CD4-positive, alpha-beta T cell treated with Interleukin-4 for 1 hour (primary cell): ENCODE measurements at regions not wholly inside any gene's neighbourhood (a gene's known extent, or its start where the extent isn't known, plus 50 kb on each side); places are given as distances from the start of the nearest gene placed in this dataset.
"Not testable (repeated sequence)": the region's sequence is repeated elsewhere in the genome, so short reads cannot be mapped to it uniquely, and the experiment has no call there.

Experiments
- DNase-seq, 2 donors: peaks; one replicate each; pipeline ENCODE4 v3.0.0-alpha.2; 2020 to 2022

DNA sequence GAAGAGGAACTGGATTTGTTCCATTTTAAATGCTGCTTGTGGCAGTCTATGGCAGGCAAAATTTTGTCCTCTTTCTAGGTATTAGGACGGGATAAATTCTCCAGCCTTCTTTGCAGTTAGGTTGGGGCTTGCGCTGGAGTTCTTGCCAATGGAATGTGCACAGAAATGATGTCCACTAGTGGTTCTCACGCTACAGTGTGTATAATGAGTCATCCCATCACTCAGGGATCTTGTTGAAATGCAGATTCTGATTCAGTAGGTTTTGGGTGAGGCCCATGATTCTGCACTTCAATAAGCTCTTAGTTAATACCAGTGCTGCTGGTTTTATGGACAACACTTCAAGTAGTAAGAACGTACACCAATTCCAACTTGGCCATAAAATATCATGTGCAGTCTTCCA is 317.6 kb upstream of the KLF4 start:
- DNase-seq = no peak

DNA sequence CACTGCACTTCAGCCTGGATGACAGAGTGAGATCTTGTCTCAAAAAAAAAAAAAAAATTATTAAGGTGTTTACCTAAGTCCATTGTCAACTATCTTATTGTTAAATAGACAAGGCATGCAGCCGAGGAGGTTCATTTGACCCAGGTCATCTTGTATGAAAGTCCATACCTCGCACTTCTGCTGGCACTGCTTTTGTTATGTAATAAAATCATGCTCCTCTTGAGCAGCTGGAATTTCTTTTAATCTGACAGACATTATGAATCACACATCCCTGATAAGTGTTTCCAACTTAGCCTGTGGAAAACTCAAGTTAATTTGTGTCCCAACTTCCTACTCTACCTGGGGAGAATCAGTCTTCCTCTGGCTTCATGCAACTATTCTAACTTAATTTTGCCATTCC is 315.6 kb upstream of the KLF4 start:
- no peak for DNase-seq

DNA sequence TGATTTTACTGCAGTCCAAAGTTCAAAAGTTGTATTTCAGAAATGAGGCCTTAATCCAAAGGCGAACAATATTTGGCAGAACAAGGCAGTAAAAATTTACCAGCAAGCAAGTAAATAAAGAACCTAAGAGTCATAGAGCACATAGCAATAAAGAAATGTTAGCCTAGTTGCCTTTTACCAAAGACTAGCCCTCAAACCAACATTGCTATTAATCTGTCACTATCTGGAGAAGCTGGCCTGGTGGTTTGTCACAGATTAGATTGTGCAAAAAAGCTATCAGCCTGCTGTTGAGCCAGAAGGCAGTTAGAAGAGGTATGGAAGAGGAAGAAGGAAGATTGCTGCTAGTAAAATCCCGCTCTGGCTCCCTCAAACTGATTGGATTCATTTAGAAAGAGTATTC is 304.7 kb upstream of the KLF4 start:
- no peak for DNase-seq

DNA sequence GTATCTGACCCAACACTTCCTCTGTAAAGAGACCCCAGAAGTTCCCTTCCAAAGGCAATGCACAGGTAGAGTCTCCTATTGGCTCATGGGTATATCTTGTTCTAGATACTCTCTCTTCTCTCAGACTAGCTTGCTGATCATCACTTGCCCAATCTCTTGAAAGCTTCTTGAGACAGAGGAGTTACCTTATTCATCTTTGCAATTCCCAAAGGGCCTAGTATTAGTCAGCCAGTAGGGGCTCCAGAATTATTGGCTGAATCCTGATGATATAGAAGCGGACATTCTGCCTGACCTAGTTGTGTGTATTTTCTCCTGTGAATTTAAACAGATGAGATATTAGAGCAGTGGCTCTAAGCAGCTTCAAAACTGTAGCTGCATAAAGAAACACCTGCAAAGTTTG is 304.0 kb upstream of the KLF4 start:
- DNase-seq = no peak

DNA sequence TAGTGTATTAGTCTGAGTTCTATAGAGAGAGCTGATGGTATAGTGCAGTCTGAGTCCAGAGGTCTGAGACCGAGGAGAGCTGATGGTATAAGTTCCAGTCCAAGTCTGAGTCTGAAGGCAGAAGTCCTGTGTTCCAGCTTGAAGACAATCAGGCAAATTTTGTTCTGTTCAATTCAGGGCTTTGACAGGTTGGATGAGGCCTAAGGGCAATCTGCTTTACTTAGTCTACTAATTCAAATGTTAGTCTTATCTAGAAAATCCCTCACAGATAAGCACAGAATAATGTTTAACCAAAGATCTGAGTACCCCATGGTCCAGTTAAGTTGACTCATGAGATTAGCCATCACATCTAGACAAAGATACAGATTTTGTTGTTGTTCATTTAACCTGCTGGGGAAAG is 303.0 kb upstream of the KLF4 start:
- DNase-seq = no peak

DNA sequence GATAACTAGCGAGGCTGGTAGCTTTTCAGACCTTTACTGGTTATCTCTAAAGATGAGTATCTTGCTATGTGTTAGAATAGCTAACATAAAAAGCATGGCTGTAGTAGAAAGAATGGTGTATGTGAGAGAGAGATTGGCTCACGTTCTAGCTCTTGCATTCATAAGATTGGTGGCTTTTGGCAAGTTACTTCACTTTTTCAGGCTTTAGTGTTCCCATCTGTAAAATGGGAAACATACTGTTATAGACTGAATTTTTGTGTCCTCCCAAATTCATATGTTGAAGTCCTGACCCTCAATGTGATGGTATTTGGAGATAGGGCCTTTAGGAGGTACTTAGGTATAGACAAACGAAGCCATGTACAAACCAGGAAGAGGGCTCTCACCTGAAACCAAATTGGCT is 302.4 kb upstream of the KLF4 start:
- no peak for DNase-seq

DNA sequence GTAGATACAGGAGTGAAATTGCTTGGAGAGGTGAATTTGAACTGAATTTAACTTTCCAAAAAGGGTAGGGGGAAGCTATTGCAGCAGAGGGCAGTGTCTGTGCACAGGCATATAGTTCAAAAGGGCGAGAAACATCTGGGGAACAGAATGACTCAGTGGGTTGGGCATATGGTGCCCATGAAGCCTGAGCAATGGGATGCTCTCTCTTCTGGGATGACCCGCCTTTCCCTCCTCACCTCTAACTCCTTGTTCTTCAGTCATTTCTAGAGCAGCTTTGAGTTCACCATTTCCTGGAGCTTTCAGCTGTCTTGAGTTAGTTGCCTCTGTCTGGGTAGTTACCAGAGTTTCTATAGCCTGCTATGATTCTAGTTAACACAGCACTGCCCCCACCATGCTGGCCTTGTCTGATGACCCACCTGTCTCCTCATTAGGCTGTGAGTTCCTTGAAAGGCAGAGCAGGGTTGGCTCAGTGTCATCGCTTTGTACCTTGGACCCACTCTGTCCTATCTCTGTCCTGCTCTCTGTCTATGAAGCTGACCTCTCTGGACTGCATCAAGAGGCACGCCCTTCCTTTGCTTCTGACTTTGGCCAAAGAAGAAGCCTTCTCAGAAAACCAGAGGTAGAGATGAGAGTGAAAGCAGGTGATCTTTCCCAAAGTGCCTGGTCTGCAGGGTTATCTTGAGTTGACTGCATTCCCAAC is 299.6 kb upstream of the KLF4 start:
- DNase-seq = no peak

DNA sequence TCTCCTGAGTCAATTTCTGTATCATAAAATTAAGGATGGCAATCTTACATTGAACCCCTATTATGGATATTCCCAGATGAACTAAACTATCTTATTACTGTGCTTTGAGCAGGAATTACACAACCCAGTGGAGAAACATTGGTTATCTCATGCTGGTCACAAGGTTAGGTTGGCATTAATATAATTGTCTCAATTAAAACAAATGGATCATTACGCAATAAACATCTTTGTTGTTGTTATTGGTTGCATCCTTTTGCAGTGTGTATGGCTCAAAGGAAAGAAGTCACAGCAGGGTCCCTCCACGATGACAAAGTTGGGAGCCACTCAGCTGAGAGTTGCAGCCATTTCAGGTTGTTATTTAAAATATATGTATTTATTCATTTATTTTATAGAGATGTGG is 297.0 kb upstream of the KLF4 start:
- no peak for DNase-seq

DNA sequence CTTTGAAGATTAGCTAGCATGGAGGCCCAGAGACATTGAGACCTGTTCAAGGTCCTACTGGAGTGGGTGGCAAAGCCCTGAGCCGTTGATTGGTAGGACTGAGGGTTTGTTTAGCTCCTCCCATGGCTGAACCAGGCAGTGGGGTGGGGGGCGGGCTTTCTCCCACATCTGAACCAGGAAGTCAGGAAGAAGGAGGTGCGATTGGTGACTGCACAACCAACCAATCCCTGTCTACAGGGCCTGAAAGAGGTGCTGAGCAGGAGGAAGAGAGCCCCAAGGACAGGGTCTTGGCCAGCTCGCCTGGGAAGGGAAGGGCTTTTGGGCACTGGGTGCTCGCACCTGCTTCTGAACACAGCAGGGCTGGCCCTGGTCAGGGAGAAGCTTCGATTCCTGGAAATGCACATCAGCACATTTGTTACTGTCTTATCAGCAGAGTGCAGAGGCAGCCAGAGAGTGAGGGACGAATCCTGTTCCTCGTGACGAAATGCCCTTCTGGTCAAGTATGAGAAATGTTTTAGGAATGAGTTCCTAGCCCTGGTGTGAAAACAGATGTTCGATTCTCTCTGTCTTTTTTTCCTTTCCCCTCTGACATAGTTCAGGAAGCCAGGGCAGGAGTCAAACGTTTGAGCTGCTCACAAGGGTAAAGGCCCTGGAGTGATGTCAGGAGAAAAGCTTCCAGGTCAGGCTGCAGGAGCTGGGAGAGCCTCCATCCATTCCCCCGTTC is 294.8 kb upstream of the KLF4 start:
- no peak for DNase-seq

DNA sequence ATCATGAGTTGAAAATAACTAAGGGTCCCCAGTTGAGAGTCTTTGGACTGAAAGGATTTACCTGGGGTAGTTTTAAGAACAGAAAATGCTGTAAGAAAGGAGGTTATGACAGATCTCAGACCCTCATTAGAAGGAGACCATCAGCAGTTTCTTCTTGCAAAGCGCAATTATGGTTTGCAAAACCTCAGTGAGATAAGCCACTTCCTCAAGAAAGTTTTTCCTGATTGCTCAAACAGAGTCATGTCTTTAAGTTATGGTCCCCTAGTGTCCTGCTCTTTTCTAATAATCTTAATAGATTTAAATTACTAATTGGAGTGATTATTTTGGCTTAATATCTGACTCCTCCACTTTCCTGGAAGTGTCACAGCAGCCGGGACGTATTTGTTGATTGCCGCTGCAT is 293.2 kb upstream of the KLF4 start:
- DNase-seq = no peak

DNA sequence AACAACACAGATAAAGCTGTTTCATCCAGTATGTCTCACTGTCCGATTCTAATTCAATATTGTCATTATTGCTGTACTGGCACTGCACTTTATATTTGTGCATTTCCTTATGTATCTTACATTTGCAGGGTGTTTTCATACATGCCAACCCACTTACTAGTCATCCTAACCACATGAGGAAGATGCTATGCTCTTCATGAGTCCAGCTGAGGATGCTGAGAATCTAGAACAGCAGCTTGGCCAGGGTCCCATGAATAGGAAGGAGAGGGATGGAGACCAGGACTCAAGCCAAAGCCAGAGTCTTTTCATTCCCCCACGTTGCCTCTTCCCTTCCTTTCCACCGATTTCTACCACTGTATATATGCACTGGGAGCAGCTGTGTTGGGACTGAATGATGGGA is 292.8 kb upstream of the KLF4 start:
- no peak for DNase-seq

DNA sequence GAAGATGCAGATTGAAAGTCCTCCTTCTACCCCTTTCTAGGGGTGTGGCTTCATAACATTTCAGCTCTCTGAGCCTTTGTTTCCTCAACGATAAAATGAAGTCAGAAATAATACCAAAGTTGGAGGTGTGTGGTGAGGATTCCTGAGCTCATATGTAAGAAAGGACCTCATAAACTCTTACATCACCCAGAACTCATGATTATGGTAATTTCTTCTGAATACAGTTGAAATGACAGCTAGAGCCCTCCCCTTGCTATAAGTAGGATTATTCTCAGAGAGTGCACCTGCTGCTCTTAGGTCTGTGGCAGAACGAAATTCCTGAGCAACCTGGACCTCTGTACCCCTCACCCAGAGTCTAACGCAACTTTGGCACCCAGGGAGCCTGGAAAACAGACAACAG is 291.4 kb upstream of the KLF4 start:
- DNase-seq = no peak

DNA sequence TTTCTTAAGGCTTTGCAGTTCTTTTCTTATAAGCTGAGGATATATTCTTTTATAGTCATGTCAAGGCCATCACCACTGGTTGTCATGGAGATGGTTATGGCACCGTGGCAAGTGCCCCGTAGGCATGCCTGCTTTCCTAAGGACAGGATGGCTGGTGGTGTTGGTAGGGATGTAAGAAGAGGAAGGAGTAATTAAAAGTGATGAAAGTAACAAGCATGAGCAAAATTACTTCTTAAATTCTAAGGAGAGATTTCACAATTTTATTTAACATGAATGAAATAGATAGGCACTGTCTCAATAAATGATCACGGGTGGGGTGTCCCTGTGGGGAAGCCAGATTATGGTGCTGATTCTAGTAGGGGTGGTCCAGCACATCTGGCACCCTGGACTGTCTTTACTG is 290.2 kb upstream of the KLF4 start:
- no peak for DNase-seq

DNA sequence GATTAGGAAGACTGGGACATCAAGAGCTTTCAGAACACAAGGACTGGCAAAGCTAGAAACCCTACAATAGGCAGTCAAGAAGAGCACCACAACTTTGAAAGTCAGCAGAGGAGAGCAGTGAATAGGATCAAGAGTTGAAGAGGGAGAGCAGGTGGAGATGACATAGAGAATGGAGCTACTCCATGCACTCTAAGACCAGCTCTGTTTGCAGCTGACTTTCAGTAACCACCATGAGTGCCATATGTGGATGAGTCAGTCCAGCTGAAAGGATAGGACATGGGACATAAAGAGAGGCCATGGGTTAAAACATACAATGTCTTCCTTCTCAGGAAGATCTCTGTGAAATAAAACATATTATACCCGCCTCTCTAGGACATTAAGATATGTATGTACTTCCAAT is 289.1 kb upstream of the KLF4 start:
- no peak for DNase-seq

DNA sequence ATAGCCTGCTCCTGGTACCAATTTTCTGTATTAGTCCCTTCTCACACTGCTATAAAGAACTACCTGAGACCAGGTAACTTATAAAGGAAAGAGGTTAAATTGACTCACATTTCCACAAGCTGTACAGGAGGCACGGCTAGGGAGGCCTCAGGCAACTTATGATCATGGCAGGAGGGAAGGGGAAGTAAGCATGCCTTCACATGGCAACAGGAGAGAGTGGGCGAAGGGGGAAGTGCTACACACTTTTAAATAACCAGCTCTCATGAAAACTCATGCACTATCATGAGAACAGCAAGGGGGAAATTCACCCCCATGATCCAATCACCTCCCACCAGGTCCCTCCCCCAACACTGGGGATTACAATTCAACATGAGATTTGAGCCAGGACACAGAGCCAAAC is 284.5 kb upstream of the KLF4 start:
- not testable (repeated sequence) for DNase-seq

DNA sequence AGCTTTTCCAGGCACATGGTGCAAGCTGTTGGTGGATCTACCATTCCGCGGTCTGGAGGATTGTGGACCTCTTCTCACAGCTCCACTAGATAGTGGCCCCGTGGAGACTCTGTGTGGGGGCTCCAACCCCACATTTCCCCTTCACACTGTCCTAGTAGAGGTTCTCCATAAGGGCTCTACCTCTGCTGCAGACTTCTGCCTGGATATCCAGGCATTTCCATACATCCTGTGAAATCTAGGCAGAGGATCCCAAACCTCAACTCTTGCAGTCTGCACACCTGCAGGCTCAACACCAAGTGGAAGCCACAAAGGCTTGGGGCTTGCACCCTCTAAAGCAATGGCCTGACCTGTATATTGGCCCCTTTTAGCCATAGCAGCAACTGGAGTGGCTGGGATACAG is 283.4 kb upstream of the KLF4 start:
- DNase-seq = no peak

DNA sequence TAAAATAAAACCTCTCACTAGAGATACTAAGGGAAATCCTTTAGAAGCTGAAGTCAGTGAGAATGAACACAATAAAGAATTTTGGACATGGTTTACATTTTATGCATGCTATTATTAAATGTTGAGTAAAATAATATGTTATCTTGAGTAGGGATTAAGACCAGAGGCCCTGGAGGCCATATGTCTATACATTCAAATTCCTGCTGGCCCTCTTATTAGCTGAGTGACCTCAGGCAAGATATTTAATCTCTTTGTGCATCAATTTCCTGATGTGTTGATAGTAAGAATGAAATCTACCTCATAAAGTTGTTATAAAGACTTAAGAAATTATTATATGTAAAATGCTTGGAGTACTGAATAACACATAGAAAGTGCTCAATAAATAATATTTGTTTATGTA is 281.1 kb upstream of the KLF4 start:
- no peak for DNase-seq

DNA sequence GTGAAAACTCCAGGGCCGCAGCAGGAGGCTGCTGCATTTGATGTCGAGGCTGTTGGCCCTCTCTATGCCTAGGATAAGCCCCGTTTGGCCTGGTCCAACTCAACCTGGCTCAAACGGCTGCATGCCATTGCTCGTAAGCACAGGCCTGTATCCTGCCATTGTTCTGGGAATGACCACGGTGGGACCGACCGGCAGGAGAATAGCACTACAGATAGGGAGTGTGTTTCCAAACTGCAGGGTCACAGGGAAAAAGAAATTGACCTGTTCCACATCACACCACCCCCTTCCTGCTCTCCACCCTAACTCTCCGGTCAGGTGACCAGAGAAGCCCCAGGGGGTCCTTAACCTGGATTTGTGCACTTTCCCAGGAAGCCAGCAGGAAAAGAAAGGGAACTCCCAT is 278.7 kb upstream of the KLF4 start:
- no peak for DNase-seq

DNA sequence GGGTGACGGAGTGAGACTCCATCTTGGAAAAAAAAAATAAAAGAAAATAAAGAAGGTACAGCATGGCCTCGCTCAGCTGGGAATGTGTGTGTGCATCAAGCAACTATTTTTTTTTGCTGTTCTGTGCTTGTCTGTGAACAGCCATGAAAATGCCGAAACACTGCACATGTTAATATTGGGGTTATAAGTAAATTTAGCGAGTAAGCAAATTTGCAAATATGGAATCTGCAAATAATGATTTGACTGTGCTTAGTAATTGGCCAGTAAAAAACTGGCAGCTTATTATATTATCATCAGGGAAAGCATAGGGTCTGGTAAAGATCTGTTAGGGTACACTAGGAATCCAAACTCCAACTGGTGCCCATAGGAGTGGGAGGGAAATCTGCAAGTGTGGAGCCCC is 278.1 kb upstream of the KLF4 start:
- no peak for DNase-seq

DNA sequence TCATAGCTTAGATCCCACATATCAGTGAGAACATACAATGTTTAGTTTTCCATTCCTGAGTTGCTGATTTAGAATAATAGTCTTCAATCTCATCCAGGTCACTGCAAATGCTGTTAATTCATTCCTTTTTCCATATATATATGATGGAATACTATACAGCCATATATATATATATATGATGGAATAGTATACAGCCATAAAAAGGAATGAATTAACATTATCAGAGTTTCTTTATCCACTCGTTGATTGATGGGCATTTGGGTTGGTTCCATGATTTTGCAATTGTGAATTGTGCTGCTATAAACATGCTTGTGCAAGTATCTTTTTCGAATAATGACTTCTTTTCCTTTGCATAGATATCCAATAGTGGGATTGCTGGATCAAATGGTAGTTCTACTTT is 273.9 kb upstream of the KLF4 start:
- DNase-seq = not testable (repeated sequence)

DNA sequence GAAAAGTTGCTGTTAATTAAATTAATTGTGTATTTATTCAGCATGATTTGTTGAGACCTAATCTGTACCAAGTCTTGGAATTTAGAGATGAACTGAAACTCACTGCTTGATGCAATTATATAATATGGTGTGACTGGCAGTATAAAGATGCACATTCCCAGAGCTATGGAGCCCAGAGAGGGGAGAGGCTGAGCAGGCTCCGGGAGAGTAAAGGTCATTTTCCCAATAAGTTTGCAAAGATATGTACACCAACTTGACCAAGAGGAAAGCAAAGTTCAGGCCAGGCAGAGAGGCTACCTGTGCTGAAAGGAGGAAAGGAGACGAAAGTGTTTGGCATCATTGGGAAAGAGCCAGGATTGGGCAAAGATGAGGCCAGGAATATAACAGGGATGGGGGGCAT is 271.7 kb upstream of the KLF4 start:
- DNase-seq = no peak

DNA sequence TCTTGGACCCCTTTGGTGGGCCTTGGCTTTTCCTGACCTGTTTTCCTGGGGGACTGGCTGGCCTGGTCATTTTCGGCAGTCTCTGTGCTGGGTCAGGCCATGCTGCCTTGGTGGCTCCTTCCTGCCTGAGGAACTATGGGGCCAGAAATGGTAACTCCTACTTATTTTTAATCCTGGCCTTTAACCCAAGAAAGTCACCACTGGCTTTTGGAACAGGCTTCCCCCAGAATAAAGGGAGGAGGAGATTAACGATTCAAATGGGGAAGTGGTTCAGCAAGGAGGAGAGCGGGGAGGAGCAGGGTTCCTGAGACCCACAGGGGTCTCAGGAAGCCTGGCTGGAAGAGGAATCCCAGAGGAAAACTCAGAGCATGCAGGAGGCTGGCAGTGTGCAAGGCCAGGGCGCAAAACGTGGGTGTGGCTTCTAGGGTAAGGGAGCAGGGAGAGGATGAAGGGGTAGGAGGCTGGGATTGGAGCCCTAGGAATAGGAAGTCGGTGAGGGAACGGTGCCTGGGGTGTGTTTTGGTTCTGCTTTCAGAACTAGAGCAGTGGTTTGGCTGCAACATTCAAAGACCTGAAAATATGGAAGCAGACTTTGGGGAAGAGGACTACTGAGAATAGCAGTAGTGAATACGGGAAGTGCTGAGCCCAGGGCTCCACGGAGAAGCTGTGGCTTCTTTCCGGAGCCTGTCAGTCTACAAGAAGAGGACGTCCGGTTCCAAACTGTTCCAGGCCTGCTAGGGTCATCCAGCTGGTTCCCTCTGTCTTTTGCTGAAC is 271.1 kb upstream of the KLF4 start:
- DNase-seq = peak; percentile 27 to 65

DNA sequence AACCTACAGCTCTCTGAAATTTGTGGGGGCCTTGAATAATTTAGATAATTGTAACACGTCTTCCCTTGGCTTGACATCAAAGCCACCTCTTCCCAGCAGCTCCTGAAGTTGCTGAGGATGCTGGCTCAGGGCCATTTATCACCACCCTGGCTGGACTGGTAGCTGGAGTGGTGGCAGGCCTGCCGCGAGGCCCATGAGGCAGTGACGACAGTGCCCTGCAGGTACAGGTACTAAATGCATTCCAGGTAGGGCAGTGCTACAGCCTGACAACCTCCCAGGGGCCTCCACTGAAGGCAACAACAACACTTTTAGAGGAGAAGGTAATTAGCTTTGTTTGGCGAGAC is 270.2 kb upstream of the KLF4 start:
- no peak for DNase-seq
